ENCODE measurements at regions not wholly inside any gene's neighbourhood (a gene's known extent, or its start where the extent isn't known, plus 50 kb on each side); places are given as distances from the start of the nearest gene placed in this dataset.

DNA sequence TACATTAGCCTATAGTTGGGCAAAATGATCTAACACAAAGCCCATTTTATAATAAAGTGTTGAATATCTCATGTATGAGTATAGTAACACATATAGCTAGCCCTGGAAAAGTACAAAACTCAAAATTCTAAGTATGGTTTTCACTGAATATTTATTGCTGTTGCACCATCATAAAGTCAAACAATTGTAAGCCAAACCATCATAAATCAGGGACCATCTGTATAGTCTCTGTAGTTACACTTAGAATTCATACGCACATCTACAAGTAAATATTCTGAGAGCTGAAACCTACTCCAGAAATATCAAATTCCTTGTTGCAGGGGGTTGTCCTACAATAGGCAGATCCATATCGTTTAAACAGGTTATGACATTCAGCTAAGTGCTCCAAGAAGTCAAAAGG lies 817.3 kb downstream of the BCKDHB start:
- TF ChIP-seq YY1 (IDR thresholded peaks at IDR 0.05; ENCODE audit: extremely low read depth, insufficient replicate concordance, low read depth, low read length) (no peak), CEBPB (IDR thresholded peaks at IDR 0.05; ENCODE audit: low read depth) (no peak), ELF1 (IDR thresholded peaks at IDR 0.05; ENCODE audit: borderline replicate concordance, low read depth) (no peak), POLR2A (IDR thresholded peaks at IDR 0.05; ENCODE audit: borderline replicate concordance, extremely low read depth, insufficient read depth, insufficient read length) (no peak), EZH2phosphoT487 (IDR thresholded peaks at IDR 0.05; ENCODE audit: borderline replicate concordance) (no peak), ZNF274 (IDR thresholded peaks at IDR 0.05; ENCODE audit: low read depth, low read length) (no peak), EGR1 (IDR thresholded peaks at IDR 0.05; ENCODE audit: low read depth) (no peak), TCF7L2 (IDR thresholded peaks at IDR 0.05; ENCODE audit: borderline replicate concordance, extremely low read depth, insufficient read depth, insufficient read length) (no peak)
- TF ChIP-seq, protein P1, sequence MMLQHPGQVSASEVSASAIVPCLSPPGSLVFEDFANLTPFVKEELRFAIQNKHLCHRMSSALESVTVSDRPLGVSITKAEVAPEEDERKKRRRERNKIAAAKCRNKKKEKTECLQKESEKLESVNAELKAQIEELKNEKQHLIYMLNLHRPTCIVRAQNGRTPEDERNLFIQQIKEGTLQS (IDR thresholded peaks at IDR 0.05), result no peak
- TF ChIP-seq, protein P2, sequence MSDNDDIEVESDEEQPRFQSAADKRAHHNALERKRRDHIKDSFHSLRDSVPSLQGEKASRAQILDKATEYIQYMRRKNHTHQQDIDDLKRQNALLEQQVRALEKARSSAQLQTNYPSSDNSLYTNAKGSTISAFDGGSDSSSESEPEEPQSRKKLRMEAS (IDR thresholded peaks at IDR 0.05), result no peak
- TF ChIP-seq, protein P3, sequence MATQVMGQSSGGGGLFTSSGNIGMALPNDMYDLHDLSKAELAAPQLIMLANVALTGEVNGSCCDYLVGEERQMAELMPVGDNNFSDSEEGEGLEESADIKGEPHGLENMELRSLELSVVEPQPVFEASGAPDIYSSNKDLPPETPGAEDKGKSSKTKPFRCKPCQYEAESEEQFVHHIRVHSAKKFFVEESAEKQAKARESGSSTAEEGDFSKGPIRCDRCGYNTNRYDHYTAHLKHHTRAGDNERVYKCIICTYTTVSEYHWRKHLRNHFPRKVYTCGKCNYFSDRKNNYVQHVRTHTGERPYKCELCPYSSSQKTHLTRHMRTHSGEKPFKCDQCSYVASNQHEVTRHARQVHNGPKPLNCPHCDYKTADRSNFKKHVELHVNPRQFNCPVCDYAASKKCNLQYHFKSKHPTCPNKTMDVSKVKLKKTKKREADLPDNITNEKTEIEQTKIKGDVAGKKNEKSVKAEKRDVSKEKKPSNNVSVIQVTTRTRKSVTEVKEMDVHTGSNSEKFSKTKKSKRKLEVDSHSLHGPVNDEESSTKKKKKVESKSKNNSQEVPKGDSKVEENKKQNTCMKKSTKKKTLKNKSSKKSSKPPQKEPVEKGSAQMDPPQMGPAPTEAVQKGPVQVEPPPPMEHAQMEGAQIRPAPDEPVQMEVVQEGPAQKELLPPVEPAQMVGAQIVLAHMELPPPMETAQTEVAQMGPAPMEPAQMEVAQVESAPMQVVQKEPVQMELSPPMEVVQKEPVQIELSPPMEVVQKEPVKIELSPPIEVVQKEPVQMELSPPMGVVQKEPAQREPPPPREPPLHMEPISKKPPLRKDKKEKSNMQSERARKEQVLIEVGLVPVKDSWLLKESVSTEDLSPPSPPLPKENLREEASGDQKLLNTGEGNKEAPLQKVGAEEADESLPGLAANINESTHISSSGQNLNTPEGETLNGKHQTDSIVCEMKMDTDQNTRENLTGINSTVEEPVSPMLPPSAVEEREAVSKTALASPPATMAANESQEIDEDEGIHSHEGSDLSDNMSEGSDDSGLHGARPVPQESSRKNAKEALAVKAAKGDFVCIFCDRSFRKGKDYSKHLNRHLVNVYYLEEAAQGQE (IDR thresholded peaks at IDR 0.05; ENCODE audit: low read depth), result no peak
- intact Hi-C loops (cut with micrococcal nuclease), result no loop called here
- Histone ChIP-seq H3K27me3 (ENCODE audit: insufficient read depth, low read length) (no peaks in the 10 kb centered on the region), H4K20me1 (ENCODE audit: insufficient read depth) (no peaks in the 10 kb centered on the region), H3K9ac (ENCODE audit: low read length) (no peak overlapping the region), H3K4me3 (replicated peaks in 1 of 2; ENCODE audit: low read depth in 1 of 2, low read length in 2 of 2) (no peak overlapping the region), H2AFZ (ENCODE audit: low read depth, low read length, poor library complexity, severe bottlenecking) (no peak overlapping the region), H3K4me1 (ENCODE audit: control insufficient read depth in 1 of 2, insufficient read depth in 2 of 2, low read length in 2 of 2) (no peaks in the 10 kb centered on the region), H3K36me3 (ENCODE audit: control insufficient read depth in 1 of 2, insufficient read depth in 2 of 2, low read length in 2 of 2) (no peaks in the 10 kb centered on the region), H3K79me2 (ENCODE audit: insufficient read depth, low read length) (no peaks in the 10 kb centered on the region), H3K4me2 (ENCODE audit: low read length) (no peak overlapping the region), H3K27ac (ENCODE audit: low read depth, low read length) (no peak overlapping the region), H3K9me3 (ENCODE audit: control insufficient read depth in 1 of 2, insufficient read depth in 1 of 2, low read depth in 1 of 2, low read length in 2 of 2) (no peaks in the 10 kb centered on the region), H3K9me2 (ENCODE audit: insufficient read depth) (no peaks in the 10 kb centered on the region)
- ChIA-PET RAD21 (ENCODE audit: low non-redundant PET in 1 of 2, low total read pairs in 2 of 2, uncharacterized antibody in 2 of 2, unreplicated experiment in 2 of 2) (no interaction called here), POLR2A (no interaction called here), CTCF (no interaction called here)
- ATAC-seq (no peak), DNase-seq (ENCODE audit: low read depth, low spot score) (no peak)
- BruUV-seq (replicated peaks), result no TSS peak
